NT2/D1 (cell line): ENCODE measurements at regions not wholly inside any gene's neighbourhood (a gene's known extent, or its start where the extent isn't known, plus 50 kb on each side); places are given as distances from the start of the nearest gene placed in this dataset.

Experiments
- SUZ12 ChIP-seq: IDR thresholded peaks from 2 replicates; pipeline ENCODE4 v1.6.1; 2011; ENCODE audit not compliant: insufficient read length, insufficient read depth; ENCODE audit errors: extremely low read depth
- YY1 ChIP-seq: IDR thresholded peaks from 2 replicates; pipeline ENCODE4 v1.6.1; 2011; ENCODE audit not compliant: insufficient read length, insufficient read depth
- ZNF274 ChIP-seq: IDR thresholded peaks from 2 replicates; pipeline ENCODE4 v1.6.1; 2011; ENCODE audit warnings: mild to moderate bottlenecking, low read depth, low read length

GRCh38 chr7:97421307-97421930 is 303.9 kb downstream of the SDHAF3 start:
- no peak for TF ChIP-seq YY1
- TF ChIP-seq ZNF274, result no peak
- TF ChIP-seq SUZ12, result no peak
